HepG2 (cell line): ENCODE measurements at regions not wholly inside any gene's neighbourhood (a gene's known extent, or its start where the extent isn't known, plus 50 kb on each side); places are given as distances from the start of the nearest gene placed in this dataset.

Source experiments
- ATAC-seq: fragments of 200-7000 bp; cut with Tn5 transposase; 3 replicates; pipeline ENCODE4 v1.9.1; 2020; ENCODE audit warnings: mild to moderate bottlenecking, moderate library complexity
- BruUV-seq: library from RNA; stranded (reverse); fragments of 400-500 nt; replicated peaks from 2 replicates; lab custom pipeline; 2021; lab: Mats Ljungman, UMichigan
- CTCF ChIA-PET: fragments of 300-600 bp; formaldehyde crosslinking; extraction: SDS; loops from one replicate; lab custom pipeline; 2021; ENCODE audit warnings: low total read pairs, inconsistent platforms, low intra/inter-chr PET ratio; lab: Yijun Ruan, JAX
- POLR2A ChIA-PET: fragments of 350-600 bp; sonication (Branson Sonifier 250); formaldehyde crosslinking; loops from one replicate; lab custom pipeline; 2020; ENCODE audit warnings: antibody characterized with exemption, inconsistent platforms; lab: Yijun Ruan, JAX
- DNase-seq: peaks from one replicate; pipeline ENCODE4 v3.0.0-alpha.2; 2015; ENCODE audit warnings: low spot score
- FAIRE-seq: peaks from 3 replicates; lab custom pipeline; 2011; peaks lifted over from hg19 to GRCh38; lab: Jason Lieb, UNC
- H2AFZ ChIP-seq: one replicate; pipeline ENCODE4 v1.6.1; 2011; ENCODE audit warnings: low read length, inconsistent platforms
- H3K27ac ChIP-seq: fragments of 300-600 bp; 3 replicates; pipeline ENCODE4 v1.8.0; 2011; ENCODE audit warnings: mixed run types, mild to moderate bottlenecking, mixed read lengths, low read length, inconsistent platforms; ENCODE audit not compliant: insufficient read depth; ENCODE audit errors: extremely low read length
- H3K27me3 ChIP-seq, 2 experiments: fragments of 200-600 bp in 1 of 2; 2 replicates in 1 of 2; 3 replicates in 1 of 2; pipeline versions ENCODE4 v1.6.0 to v1.8.0; 2011; ENCODE audit warnings: low read length in 2 of 2, mild to moderate bottlenecking in 2 of 2, moderate library complexity in 2 of 2, inconsistent platforms in 1 of 2; ENCODE audit not compliant: insufficient read depth in 2 of 2, control insufficient read depth in 1 of 2
- H3K36me3 ChIP-seq, 2 experiments: fragments of 200-600 bp in 1 of 2; replicated peaks in 1 of 2; 2 replicates in 1 of 2; 3 replicates in 1 of 2; pipeline versions ENCODE4 v1.5.1 to v1.8.0; 2011; ENCODE audit warnings: low read length in 2 of 2, inconsistent platforms in 1 of 2; ENCODE audit not compliant: insufficient read depth in 2 of 2, control insufficient read depth in 1 of 2
- H3K4me1 ChIP-seq: 2 replicates; pipeline ENCODE4 v1.5.1; 2012; ENCODE audit warnings: low read length, inconsistent platforms; ENCODE audit not compliant: insufficient read depth
- H3K4me2 ChIP-seq: 2 replicates; pipeline ENCODE4 v1.6.0; 2011; ENCODE audit warnings: low read depth, low read length, inconsistent platforms
- H3K4me3 ChIP-seq, 3 experiments: fragments of 200-600 bp in 1 of 3; sonication (generic), shearing (Covaris generic) in 1 of 3; replicated peaks in 1 of 3; 2 replicates each; pipeline ENCODE4 v1.5.1; 2011 to 2016; ENCODE audit warnings: low read length in 3 of 3, inconsistent platforms in 2 of 3, low read depth in 2 of 3, mild to moderate bottlenecking in 2 of 3, control low read depth in 1 of 3, mixed read lengths in 1 of 3; ENCODE audit not compliant: insufficient read depth in 1 of 3
- H3K79me2 ChIP-seq: one replicate; pipeline ENCODE4 v1.6.1; 2011; ENCODE audit warnings: low read length, inconsistent platforms; ENCODE audit not compliant: insufficient read depth
- H3K9ac ChIP-seq: 2 replicates; pipeline ENCODE4 v1.6.0; 2011; ENCODE audit warnings: mild to moderate bottlenecking, low read depth, low read length, inconsistent platforms; ENCODE audit not compliant: insufficient read depth
- H3K9me3 ChIP-seq: 2 replicates; pipeline ENCODE4 v1.5.1; 2012; ENCODE audit warnings: mild to moderate bottlenecking, low read length
- H4K20me1 ChIP-seq: 2 replicates; pipeline ENCODE4 v1.6.0; 2011; ENCODE audit warnings: inconsistent platforms, mild to moderate bottlenecking, low read length, moderate library complexity; ENCODE audit not compliant: insufficient read depth
- BHLHE40 ChIP-seq: IDR thresholded peaks from 2 replicates; pipeline ENCODE4 v1.6.1; 2011; ENCODE audit warnings: low read length, improper control_type of control experiment
- CBFB ChIP-seq: sonication (generic); formaldehyde crosslinking; IDR thresholded peaks from 2 replicates; pipeline ENCODE4 v1.4.0; 2020; ENCODE audit warnings: missing genetic modification reagents
- HDAC1 ChIP-seq: sonication (generic); formaldehyde crosslinking; IDR thresholded peaks from 2 replicates; pipeline ENCODE4 v1.5.1; 2020; ENCODE audit warnings: mild to moderate bottlenecking, missing genetic modification reagents
- SPEN ChIP-seq: sonication (generic); formaldehyde crosslinking; IDR thresholded peaks from 2 replicates; pipeline ENCODE4 v1.5.1; 2020; ENCODE audit warnings: low read depth, mild to moderate bottlenecking, missing genetic modification reagents
- TAF15 ChIP-seq: fragments of 200-400 bp; formaldehyde crosslinking; IDR thresholded peaks from one replicate; pipeline ENCODE4 v1.6.1; 2018; ENCODE audit warnings: mild to moderate bottlenecking, low read depth, low read length; ENCODE audit not compliant: poor library complexity, severe bottlenecking
- TIGD3 ChIP-seq: sonication (generic); formaldehyde crosslinking; IDR thresholded peaks from 2 replicates; pipeline ENCODE4 v1.5.1; 2020; ENCODE audit warnings: mild to moderate bottlenecking, missing genetic modification reagents, borderline replicate concordance
- ZNF670 ChIP-seq: sonication (generic); formaldehyde crosslinking; IDR thresholded peaks from 2 replicates; pipeline ENCODE4 v1.8.0; 2022; ENCODE audit warnings: mild to moderate bottlenecking, missing genetic modification reagents, borderline replicate concordance
- ZSCAN30 ChIP-seq: sonication (generic); formaldehyde crosslinking; IDR thresholded peaks from 2 replicates; pipeline ENCODE4 v1.5.0; 2020; ENCODE audit warnings: mild to moderate bottlenecking, missing genetic modification reagents
- WGBS: methylation state at CpG from one replicate; pipeline ENCODE4 v1.1.6; 2017; ENCODE audit warnings: low lambda C conversion rate; 5-methylcytosine and 5-hydroxymethylcytosine counted together
- in situ Hi-C: cut with HindIII; loops from 2 replicates; pipeline ENCODE4 v1.10.0; 2017; ENCODE audit warnings: low pct_unique_long_range_greater_than_20kb; ENCODE audit not compliant: extremely low pct_ligation_motif_present
- intact Hi-C: fragments of 100-400 bp; cut with micrococcal nuclease; formaldehyde crosslinking; loops from one replicate; pipeline ENCODE4 v1.10.0; 2022; ENCODE audit not compliant: unreplicated experiment
- TF ChIP-seq, protein P1 (sequence below): IDR thresholded peaks from 2 replicates; pipeline ENCODE4 v1.6.1; 2016
- TF ChIP-seq, protein P2 (sequence below): sonication (generic); formaldehyde crosslinking; IDR thresholded peaks from 2 replicates; pipeline ENCODE4 v1.4.0; 2020; ENCODE audit warnings: missing genetic modification reagents, mild to moderate bottlenecking, borderline replicate concordance
- TF ChIP-seq, protein P3 (sequence below): sonication (generic); formaldehyde crosslinking; IDR thresholded peaks from 2 replicates; pipeline ENCODE4 v1.5.0; 2020; ENCODE audit warnings: missing genetic modification reagents
- TF ChIP-seq, protein P4 (sequence below): sonication (generic); formaldehyde crosslinking; IDR thresholded peaks from 2 replicates; pipeline ENCODE4 v1.4.0; 2020; ENCODE audit warnings: missing genetic modification reagents

DNA sequence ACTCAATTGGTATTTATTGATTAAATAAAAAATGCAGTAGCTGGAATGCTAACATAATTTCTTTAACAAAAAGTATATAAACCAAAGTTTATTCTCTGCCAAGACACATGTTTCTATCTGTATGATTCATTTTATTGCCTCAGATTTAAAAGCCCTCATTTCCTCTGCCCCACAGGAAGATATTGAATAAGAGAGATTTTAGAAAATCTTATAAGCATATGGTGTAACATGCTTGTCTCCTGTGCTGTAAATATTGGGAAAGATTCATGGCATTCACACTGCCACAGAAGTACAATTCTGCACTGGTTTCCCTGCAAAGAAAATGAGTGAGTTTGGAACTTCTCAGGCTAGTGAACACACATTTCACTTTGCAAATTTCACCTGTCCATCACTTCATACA lies 134.9 kb upstream of the FBXL7 start (continued):
- TF ChIP-seq, protein P1, sequence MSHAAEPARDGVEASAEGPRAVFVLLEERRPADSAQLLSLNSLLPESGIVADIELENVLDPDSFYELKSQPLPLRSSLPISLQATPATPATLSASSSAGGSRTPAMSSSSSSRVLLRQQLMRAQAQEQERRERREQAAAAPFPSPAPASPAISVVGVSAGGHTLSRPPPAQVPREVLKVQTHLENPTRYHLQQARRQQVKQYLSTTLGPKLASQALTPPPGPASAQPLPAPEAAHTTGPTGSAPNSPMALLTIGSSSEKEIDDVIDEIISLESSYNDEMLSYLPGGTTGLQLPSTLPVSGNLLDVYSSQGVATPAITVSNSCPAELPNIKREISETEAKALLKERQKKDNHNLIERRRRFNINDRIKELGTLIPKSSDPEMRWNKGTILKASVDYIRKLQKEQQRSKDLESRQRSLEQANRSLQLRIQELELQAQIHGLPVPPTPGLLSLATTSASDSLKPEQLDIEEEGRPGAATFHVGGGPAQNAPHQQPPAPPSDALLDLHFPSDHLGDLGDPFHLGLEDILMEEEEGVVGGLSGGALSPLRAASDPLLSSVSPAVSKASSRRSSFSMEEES (CRISPR knock-in tag): no peak
- TF ChIP-seq CBFB (CRISPR knock-in tag) (no peak), TIGD3 (CRISPR knock-in tag) (no peak), ZSCAN30 (no peak), TAF15 (no peak)
- TF ChIP-seq, protein P2, sequence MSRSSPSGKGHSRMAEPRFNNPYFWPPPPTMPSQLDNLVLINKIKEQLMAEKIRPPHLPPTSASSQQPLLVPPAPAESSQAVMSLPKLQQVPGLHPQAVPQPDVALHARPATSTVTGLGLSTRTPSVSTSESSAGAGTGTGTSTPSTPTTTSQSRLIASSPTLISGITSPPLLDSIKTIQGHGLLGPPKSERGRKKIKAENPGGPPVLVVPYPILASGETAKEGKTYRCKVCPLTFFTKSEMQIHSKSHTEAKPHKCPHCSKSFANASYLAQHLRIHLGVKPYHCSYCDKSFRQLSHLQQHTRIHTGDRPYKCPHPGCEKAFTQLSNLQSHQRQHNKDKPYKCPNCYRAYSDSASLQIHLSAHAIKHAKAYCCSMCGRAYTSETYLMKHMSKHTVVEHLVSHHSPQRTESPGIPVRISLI: no peak

DNA sequence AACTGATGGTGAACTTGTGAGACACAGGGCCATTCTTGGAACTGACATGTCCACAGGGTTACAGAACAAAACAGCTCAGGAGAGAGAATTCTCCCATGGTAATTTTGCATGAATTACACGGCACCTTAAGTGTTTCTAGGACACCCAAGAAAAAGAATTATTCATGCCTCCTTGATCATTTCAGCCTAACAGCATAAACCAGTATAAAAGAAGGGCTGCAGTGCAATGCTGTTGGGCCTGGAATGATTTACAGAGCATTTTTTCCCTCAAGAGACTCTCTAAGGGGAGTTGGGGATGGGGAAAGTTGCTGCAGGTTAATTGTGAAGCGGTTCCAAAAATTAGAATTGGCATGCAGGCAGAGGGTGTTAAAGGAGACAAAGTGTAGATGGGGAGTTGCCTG lies 136.4 kb upstream of the FBXL7 start:
- Histone ChIP-seq H4K20me1 (no peaks in the 10 kb centered on the region), H2AFZ (no peak overlapping the region), H3K4me3 (no peak overlapping the region), H3K27me3 (no peaks in the 10 kb centered on the region), H3K9me3 (no peaks in the 10 kb centered on the region), H3K36me3 (no peaks in the 10 kb centered on the region), H3K9ac (no peak overlapping the region), H3K4me1 (no peaks in the 10 kb centered on the region), H3K4me2 (no peak overlapping the region), H3K27ac (no peak overlapping the region), H3K79me2 (no peaks in the 10 kb centered on the region)
- intact Hi-C loops: no loop called here
- 23% methylated on average over 2 of the region's 2 CpGs for WGBS
- no TSS peak for BruUV-seq
- POLR2A ChIA-PET: no interaction called here
- FAIRE-seq: no peak
- CTCF ChIA-PET: no interaction called here
- ATAC-seq: no peak
- no peak for DNase-seq
- in situ Hi-C loops: no loop called here
- no peak for TF ChIP-seq SPEN (CRISPR knock-in tag)
- TF ChIP-seq HDAC1 (CRISPR knock-in tag): no peak
- TF ChIP-seq, protein P3, sequence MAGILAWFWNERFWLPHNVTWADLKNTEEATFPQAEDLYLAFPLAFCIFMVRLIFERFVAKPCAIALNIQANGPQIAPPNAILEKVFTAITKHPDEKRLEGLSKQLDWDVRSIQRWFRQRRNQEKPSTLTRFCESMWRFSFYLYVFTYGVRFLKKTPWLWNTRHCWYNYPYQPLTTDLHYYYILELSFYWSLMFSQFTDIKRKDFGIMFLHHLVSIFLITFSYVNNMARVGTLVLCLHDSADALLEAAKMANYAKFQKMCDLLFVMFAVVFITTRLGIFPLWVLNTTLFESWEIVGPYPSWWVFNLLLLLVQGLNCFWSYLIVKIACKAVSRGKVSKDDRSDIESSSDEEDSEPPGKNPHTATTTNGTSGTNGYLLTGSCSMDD: no peak
- TF ChIP-seq BHLHE40: no peak
- TF ChIP-seq, protein P4, sequence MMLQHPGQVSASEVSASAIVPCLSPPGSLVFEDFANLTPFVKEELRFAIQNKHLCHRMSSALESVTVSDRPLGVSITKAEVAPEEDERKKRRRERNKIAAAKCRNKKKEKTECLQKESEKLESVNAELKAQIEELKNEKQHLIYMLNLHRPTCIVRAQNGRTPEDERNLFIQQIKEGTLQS (CRISPR knock-in tag): no peak
- TF ChIP-seq ZNF670: no peak
